ENCODE measurements at regions not wholly inside any gene's neighbourhood (a gene's known extent, or its start where the extent isn't known, plus 50 kb on each side); places are given as distances from the start of the nearest gene placed in this dataset.
"Not testable (repeated sequence)": the region's sequence is repeated elsewhere in the genome, so short reads cannot be mapped to it uniquely, and the experiment has no call there.

DNA sequence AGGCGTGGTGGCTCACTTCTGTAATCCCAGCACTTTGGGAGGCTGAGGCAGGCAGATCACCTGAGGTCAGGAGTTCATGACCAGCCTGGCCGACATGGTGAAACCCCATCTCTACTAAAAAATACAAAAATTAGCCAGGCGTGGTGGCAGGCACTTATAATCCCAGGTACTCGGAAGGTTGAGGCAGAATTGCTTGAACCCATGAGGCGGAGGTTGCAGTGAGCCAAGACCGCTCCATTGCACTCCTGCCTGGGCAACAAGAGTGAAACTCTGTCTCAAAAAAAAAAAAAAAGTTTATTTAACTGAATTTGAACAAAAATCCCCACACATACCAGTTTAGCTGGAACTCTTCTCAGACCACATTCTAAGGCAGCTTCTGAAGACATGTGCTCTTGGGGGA lies 51.8 kb upstream of the HABP2 start:
- not testable (repeated sequence) for TF ChIP-seq POLR2AphosphoS5 (IDR thresholded peaks at IDR 0.05; ENCODE audit: low read depth, low read length); POLR2A (IDR thresholded peaks at IDR 0.05; ENCODE audit: low read depth, low read length); TAF1 (IDR thresholded peaks at IDR 0.05; ENCODE audit: borderline replicate concordance, low read depth, low read length)

Data from GM12892 (cell line).